Suppressor macrophage treated with lipopolysaccharide for 1 hour (primary cell): ENCODE measurements at regions not wholly inside any gene's neighbourhood (a gene's known extent, or its start where the extent isn't known, plus 50 kb on each side); places are given as distances from the start of the nearest gene placed in this dataset.
"Not testable (repeated sequence)": the region's sequence is repeated elsewhere in the genome, so short reads cannot be mapped to it uniquely, and the experiment has no call there.

Experiments used
- DNase-seq, 3 donors: peaks; one replicate each; pipeline ENCODE4 v3.0.0-alpha.2; 2020 to 2022

GRCh38 chr10:81498011-81498551 lies 376.9 kb upstream of the NRG3 start:
- DNase-seq = peak in 2 of 3 donors; percentile 0 to 13

- no peak for DNase-seq
These were observed 372.2 kb upstream of the NRG3 start for GRCh38 chr10:81502677-81503359.

GRCh38 chr10:81505777-81506176 lies 369.2 kb upstream of the NRG3 start:
- not testable (repeated sequence) for DNase-seq

GRCh38 chr10:81514811-81515210 lies 360.2 kb upstream of the NRG3 start:
- no peak for DNase-seq

GRCh38 chr10:81520688-81521087 lies 354.3 kb upstream of the NRG3 start:
- DNase-seq = no peak

- no peak for DNase-seq
These were observed 350.5 kb upstream of the NRG3 start for GRCh38 chr10:81524467-81524866.

GRCh38 chr10:81532403-81532802 lies 342.6 kb upstream of the NRG3 start:
- DNase-seq = no peak

GRCh38 chr10:81534991-81535390 lies 340.0 kb upstream of the NRG3 start:
- no peak for DNase-seq

GRCh38 chr10:81541517-81541916 lies 333.5 kb upstream of the NRG3 start:
- no peak for DNase-seq

- DNase-seq = no peak
These were observed 328.8 kb upstream of the NRG3 start for GRCh38 chr10:81546243-81546642.

- no peak for DNase-seq
These were observed 326.8 kb upstream of the NRG3 start for GRCh38 chr10:81548160-81548559.

- DNase-seq = peak in 2 of 3 donors; percentile 0 to 2
These were observed 310.9 kb upstream of the NRG3 start for GRCh38 chr10:81564143-81564542.

- DNase-seq = no peak
These were observed 305.5 kb upstream of the NRG3 start for GRCh38 chr10:81569488-81569887.

GRCh38 chr10:81570349-81570748 lies 304.6 kb upstream of the NRG3 start:
- no peak for DNase-seq

- DNase-seq = no peak
These were observed 303.9 kb upstream of the NRG3 start for GRCh38 chr10:81570878-81571794.

- DNase-seq = no peak
These were observed 300.0 kb upstream of the NRG3 start for GRCh38 chr10:81575036-81575435.

GRCh38 chr10:81576336-81576735 lies 298.7 kb upstream of the NRG3 start:
- no peak for DNase-seq

GRCh38 chr10:81594991-81595390 lies 280.0 kb upstream of the NRG3 start:
- DNase-seq = no peak

- no peak for DNase-seq
These were observed 274.8 kb upstream of the NRG3 start for GRCh38 chr10:81600185-81600584.

- no peak for DNase-seq
These were observed 271.8 kb upstream of the NRG3 start for GRCh38 chr10:81603106-81603620.

- not testable (repeated sequence) for DNase-seq
These were observed 230.5 kb upstream of the NRG3 start for GRCh38 chr10:81644485-81644884.

GRCh38 chr10:81655986-81656385 lies 219.0 kb upstream of the NRG3 start:
- DNase-seq = no peak

GRCh38 chr10:81662837-81663236 lies 212.2 kb upstream of the NRG3 start:
- no peak for DNase-seq

GRCh38 chr10:81664800-81665199 lies 210.2 kb upstream of the NRG3 start:
- not testable (repeated sequence) for DNase-seq
